ENCODE measurements at regions not wholly inside any gene's neighbourhood (a gene's known extent, or its start where the extent isn't known, plus 50 kb on each side); places are given as distances from the start of the nearest gene placed in this dataset.
"Not testable (repeated sequence)": the region's sequence is repeated elsewhere in the genome, so short reads cannot be mapped to it uniquely, and the experiment has no call there.

DNA sequence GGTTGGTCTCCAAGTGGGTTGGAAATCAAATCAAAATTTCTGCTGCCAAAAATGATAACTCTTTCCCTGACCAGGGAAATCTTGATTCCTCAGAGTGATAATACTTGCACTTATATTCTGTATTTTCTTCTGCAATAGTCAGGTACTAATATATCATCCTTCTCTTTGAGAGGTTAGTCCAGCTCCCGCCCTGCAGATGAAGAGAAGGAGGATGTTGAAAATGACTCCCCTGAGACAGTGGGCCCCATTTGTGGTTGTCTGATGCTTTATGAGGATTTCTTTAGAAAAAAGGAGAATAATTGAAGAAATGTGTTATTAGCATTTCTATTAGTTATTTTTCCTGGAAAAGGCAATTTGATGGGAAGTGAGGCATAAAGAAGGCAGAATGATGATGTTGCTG lies 213.0 kb downstream of the SEC23IP start:
- H3K36me3 ChIP-seq (ENCODE audit: control insufficient read depth, insufficient read depth, low read length), result no peaks in the 10 kb centered on the region
- DNase-seq (ENCODE audit: low read depth) (no peak), FAIRE-seq (no peak)
- TF ChIP-seq, protein P1, sequence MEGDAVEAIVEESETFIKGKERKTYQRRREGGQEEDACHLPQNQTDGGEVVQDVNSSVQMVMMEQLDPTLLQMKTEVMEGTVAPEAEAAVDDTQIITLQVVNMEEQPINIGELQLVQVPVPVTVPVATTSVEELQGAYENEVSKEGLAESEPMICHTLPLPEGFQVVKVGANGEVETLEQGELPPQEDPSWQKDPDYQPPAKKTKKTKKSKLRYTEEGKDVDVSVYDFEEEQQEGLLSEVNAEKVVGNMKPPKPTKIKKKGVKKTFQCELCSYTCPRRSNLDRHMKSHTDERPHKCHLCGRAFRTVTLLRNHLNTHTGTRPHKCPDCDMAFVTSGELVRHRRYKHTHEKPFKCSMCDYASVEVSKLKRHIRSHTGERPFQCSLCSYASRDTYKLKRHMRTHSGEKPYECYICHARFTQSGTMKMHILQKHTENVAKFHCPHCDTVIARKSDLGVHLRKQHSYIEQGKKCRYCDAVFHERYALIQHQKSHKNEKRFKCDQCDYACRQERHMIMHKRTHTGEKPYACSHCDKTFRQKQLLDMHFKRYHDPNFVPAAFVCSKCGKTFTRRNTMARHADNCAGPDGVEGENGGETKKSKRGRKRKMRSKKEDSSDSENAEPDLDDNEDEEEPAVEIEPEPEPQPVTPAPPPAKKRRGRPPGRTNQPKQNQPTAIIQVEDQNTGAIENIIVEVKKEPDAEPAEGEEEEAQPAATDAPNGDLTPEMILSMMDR (IDR thresholded peaks at IDR 0.05; ENCODE audit: insufficient read depth, low read length, severe bottlenecking), result no peak
- no peak overlapping the region for H3K4me3 ChIP-seq (ENCODE audit: low read depth, low read length)
- H3K27me3 ChIP-seq (ENCODE audit: control insufficient read depth, insufficient read depth, low read length), result no peaks in the 10 kb centered on the region

DNA sequence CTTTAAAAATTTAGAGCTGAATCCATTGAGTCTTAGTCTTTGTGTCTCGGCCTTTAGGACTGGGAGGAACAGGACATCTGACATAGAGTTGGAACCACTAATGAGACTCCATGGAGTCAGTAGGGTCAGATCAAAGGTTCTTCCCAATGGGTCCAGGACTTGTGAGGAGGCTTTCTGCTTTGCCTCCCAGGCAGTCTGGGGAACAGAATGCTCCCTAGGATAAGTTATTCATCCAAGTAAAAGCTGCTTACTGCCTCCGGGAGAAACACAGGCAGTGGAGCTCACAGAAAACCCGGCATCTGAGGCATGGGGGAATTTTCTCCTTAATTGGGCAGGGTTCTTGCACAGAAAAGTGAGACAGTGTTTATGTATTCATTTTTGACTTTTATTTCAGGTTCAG lies 216.4 kb downstream of the SEC23IP start:
- TF ChIP-seq, protein P1 (IDR thresholded peaks at IDR 0.05; ENCODE audit: insufficient read depth, low read length, severe bottlenecking), result no peak
- H3K36me3 ChIP-seq (ENCODE audit: control insufficient read depth, insufficient read depth, low read length), result no peaks in the 10 kb centered on the region
- H3K4me3 ChIP-seq (ENCODE audit: low read depth, low read length), result no peak overlapping the region
- FAIRE-seq, result no peak
- no peaks in the 10 kb centered on the region for H3K27me3 ChIP-seq (ENCODE audit: control insufficient read depth, insufficient read depth, low read length)
- no peak for DNase-seq (ENCODE audit: low read depth)

DNA sequence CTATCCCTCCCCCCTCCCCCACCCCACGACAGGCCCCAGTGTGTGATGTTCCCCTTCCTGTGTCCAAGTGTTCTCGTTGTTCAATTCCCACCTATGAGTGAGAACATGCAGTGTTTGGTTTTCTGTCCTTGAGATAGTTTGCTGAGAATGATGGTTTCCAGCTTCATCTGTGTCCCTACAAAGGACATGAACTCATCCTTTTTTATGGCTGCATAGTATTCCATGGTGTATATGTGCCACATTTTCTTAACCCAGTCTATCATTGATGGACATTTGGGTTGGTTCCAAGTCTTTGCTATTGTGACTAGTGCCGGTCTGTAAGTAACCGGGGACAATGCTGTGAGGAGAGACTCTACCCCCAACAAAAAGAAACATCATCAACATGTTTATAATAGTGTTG lies 217.2 kb downstream of the SEC23IP start:
- H3K4me3 ChIP-seq (ENCODE audit: low read depth, low read length); H3K27me3 ChIP-seq (ENCODE audit: control insufficient read depth, insufficient read depth, low read length); FAIRE-seq; H3K36me3 ChIP-seq (ENCODE audit: control insufficient read depth, insufficient read depth, low read length); DNase-seq (ENCODE audit: low read depth): not testable (repeated sequence)

DNA sequence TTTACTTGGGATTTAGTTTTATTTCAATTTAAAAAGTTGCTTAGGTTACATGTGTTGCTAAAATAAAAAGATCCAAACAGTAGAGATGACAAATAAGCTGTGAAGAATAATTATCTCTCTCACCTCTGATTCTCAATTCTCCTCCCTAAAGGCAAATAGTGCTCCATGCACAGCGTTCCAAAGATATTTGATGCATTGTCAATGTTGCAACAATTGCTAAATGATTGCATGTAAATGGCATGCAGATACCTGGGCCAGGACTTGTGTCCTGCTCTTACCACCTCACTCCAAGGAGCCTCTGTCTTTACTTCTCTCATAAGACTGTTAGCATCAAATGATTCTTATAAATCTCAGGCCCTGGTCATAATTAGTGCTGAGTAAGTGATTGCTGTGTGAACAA lies 217.7 kb downstream of the SEC23IP start:
- no peak for FAIRE-seq
- DNase-seq (ENCODE audit: low read depth), result peak; percentile 23
- TF ChIP-seq, protein P1 (IDR thresholded peaks at IDR 0.05; ENCODE audit: insufficient read depth, low read length, severe bottlenecking), result no peak
- H3K4me3 ChIP-seq (ENCODE audit: low read depth, low read length), result no peak overlapping the region
- H3K36me3 ChIP-seq (ENCODE audit: control insufficient read depth, insufficient read depth, low read length), result no peaks in the 10 kb centered on the region
- no peaks in the 10 kb centered on the region for H3K27me3 ChIP-seq (ENCODE audit: control insufficient read depth, insufficient read depth, low read length)

DNA sequence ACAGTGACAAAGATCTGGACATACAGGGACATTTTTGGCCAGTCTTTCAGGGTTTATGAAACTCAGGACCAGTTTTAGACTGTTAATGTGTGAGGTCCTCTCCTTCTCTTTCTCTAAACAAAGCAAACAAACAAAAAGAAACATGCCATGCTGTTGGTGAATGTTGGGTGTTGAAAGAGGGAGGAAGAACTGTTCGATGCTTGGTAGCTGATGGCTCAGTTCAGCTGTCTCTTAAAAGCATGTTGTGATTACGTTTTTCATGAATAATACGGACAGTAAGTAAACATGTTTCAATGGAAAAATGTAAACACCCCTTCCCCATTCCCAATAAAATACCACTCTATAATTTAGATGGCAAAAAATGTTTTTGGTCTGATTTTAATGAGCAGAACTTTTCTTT lies 219.1 kb downstream of the SEC23IP start:
- DNase-seq (ENCODE audit: low read depth) (no peak), FAIRE-seq (peak; percentile 83)
- H3K27me3 ChIP-seq (ENCODE audit: control insufficient read depth, insufficient read depth, low read length), result no peaks in the 10 kb centered on the region
- no peak overlapping the region for H3K4me3 ChIP-seq (ENCODE audit: low read depth, low read length)
- no peaks in the 10 kb centered on the region for H3K36me3 ChIP-seq (ENCODE audit: control insufficient read depth, insufficient read depth, low read length)
- TF ChIP-seq, protein P1 (IDR thresholded peaks at IDR 0.05; ENCODE audit: insufficient read depth, low read length, severe bottlenecking), result no peak

DNA sequence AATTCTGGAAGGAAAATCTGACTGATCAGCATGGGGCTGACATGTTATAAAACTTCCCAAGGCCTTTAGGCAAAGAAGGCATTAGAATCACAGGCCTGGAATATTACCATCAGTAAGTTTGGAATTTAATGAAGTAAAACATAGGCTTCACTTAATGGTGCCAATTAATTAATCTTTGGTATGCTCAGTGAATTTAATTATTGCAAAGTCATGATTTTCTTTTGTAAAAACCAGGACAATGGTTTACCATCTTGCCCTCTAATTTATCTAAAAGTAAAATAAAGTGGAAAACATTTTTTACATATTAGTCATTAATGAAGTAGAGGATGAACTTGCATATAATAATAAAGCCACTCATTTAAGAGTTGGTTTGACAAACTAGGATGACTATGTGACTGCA lies 220.3 kb downstream of the SEC23IP start:
- TF ChIP-seq, protein P1 (IDR thresholded peaks at IDR 0.05; ENCODE audit: insufficient read depth, low read length, severe bottlenecking), result no peak
- Histone ChIP-seq H3K27me3 (ENCODE audit: control insufficient read depth, insufficient read depth, low read length) (no peaks in the 10 kb centered on the region), H3K4me3 (ENCODE audit: low read depth, low read length) (no peak overlapping the region), H3K36me3 (ENCODE audit: control insufficient read depth, insufficient read depth, low read length) (no peaks in the 10 kb centered on the region)
- DNase-seq (ENCODE audit: low read depth), result no peak
- FAIRE-seq, result no peak

Data from bronchial epithelial cell (primary cell).